ENCODE measurements at regions not wholly inside any gene's neighbourhood (a gene's known extent, or its start where the extent isn't known, plus 50 kb on each side); places are given as distances from the start of the nearest gene placed in this dataset.
A peak's percentile ranks its signal among the peaks of the same experiment; 100 is the strongest.

GRCh38 chr5:120153551-120153950 lies 310.5 kb upstream of the PRR16 start:
- Histone ChIP-seq H3K79me1 (ENCODE audit: low read depth in 1 of 2, low read length in 2 of 2) (no peaks in the 10 kb centered on the region), H3K36me3 (ENCODE audit: control insufficient read depth, insufficient read depth, low read length) (no peaks in the 10 kb centered on the region), H2BK120ac (ENCODE audit: low read depth, low read length) (peak overlapping the region; percentile 48), H2BK20ac (ENCODE audit: low read depth, low read length) (peak overlapping the region; percentile 65), H2AK9ac (replicated peaks; ENCODE audit: low read depth, low read length, poor library complexity) (no peak overlapping the region), H3K23ac (ENCODE audit: low read depth, low read length) (peak overlapping the region; percentile 1; the same call in 1 of the 2 replicates), H3K27me3 (ENCODE audit: control insufficient read depth, insufficient read depth, low read length) (no peaks in the 10 kb centered on the region), H4K5ac (ENCODE audit: low read depth, low read length) (peak overlapping the region; percentile 37; the same call in 1 of the 2 replicates), H3K4me3 (ENCODE audit: insufficient read depth, low read depth, low read length) (no peak overlapping the region), H2BK5ac (ENCODE audit: low read depth, low read length, poor library complexity, severe bottlenecking) (peak overlapping the region; percentile 95), H3K4ac (ENCODE audit: low read depth, low read length) (peak overlapping the region; percentile 54), H3K9me3 (ENCODE audit: control insufficient read depth, insufficient read depth, low read length) (no peaks in the 10 kb centered on the region), H4K8ac (ENCODE audit: low read depth in 2 of 2, low read length in 2 of 2) (peak overlapping the region; percentile 82 to 86), H2AFZ (replicated peaks; ENCODE audit: low read length, poor library complexity) (peak overlapping the region; percentile 16), H2BK15ac (ENCODE audit: low read depth, low read length) (peak overlapping the region; percentile 86; the same call in 2 of the 3 replicates), H3K9me1 (ENCODE audit: insufficient read depth, low read length) (peaks cover 5% of the 10 kb centered on the region), H2AK5ac (ENCODE audit: low read depth, low read length) (peak overlapping the region; percentile 98), H4K20me1 (ENCODE audit: insufficient read depth, low read length) (no peaks in the 10 kb centered on the region), H3K14ac (replicated peaks; ENCODE audit: low read depth, low read length) (peak overlapping the region; percentile 10), H3K4me1 (ENCODE audit: control insufficient read depth, insufficient read depth, low read length) (peaks cover 12% of the 10 kb centered on the region), H3K9ac (ENCODE audit: low read depth, low read length) (no peak overlapping the region), H3K18ac (ENCODE audit: low read depth, low read length) (peak overlapping the region; percentile 83; the same call in 1 of the 2 replicates), H3K4me2 (ENCODE audit: low read depth, low read length) (0 out of 2 replicates have a peak overlapping the region, but pooled peaks have one; percentile 49), H3K56ac (ENCODE audit: extremely low read depth, insufficient read depth, low read length) (no peak overlapping the region; the same call in 1 of the 2 replicates), H3K27ac (ENCODE audit: insufficient read depth, low read length) (peak overlapping the region; percentile 75), H4K91ac (ENCODE audit: insufficient read depth, low read depth, low read length) (peak overlapping the region; percentile 64)
- in situ Hi-C loops (cut with MboI; ENCODE audit: low sequenced_read_pairs) (no loop called here), intact Hi-C loops (cut with micrococcal nuclease) (loop anchor here (5.0 to 10.0 kb wide), 3 partner anchors 239 to 631 kb away; no protein-coding TSS in a partner anchor), dilution Hi-C loops (cut with HindIII; ENCODE audit: low sequenced_read_pairs, unreplicated experiment) (no loop called here)
- POLR2A ChIA-PET (ENCODE audit: unreplicated experiment), result no interaction called here
- BruUV-seq (replicated peaks), result no TSS peak
- 100% methylated on average over 1 of the region's 2 CpGs; no CpG with 5 or more reads in 1 of the 2 experiments for WGBS, 2 experiments (ENCODE audit: extremely low coverage in 2 of 2, insufficient read length in 1 of 2)
- CTCF ChIA-PET, result no interaction called here
- peak; percentile 16 for ATAC-seq (ENCODE audit: low read depth)
- DNase-seq, result peak; percentile 46
- no peak for TF ChIP-seq SMC3 (IDR thresholded peaks at IDR 0.05; ENCODE audit: low read depth, low read length)
- TF ChIP-seq CTCF (conservative IDR thresholded peaks at IDR 0.05; ENCODE audit: low read depth, low read length), result no peak
- TF ChIP-seq CHD1 (IDR thresholded peaks at IDR 0.05; ENCODE audit: low read depth, low read length), result no peak
- no peak for TF ChIP-seq RAD21 (IDR thresholded peaks at IDR 0.05; ENCODE audit: low read length)
- no peak for TF ChIP-seq BHLHE40 (IDR thresholded peaks at IDR 0.05; ENCODE audit: low read depth, low read length)
- TF ChIP-seq, protein P1, sequence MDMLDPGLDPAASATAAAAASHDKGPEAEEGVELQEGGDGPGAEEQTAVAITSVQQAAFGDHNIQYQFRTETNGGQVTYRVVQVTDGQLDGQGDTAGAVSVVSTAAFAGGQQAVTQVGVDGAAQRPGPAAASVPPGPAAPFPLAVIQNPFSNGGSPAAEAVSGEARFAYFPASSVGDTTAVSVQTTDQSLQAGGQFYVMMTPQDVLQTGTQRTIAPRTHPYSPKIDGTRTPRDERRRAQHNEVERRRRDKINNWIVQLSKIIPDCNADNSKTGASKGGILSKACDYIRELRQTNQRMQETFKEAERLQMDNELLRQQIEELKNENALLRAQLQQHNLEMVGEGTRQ (IDR thresholded peaks at IDR 0.05; ENCODE audit: low read depth, low read length), result no peak
- no peak for TF ChIP-seq POLR2A (IDR thresholded peaks at IDR 0.05; ENCODE audit: low read depth, low read length)
- no peak for TF ChIP-seq CEBPB (IDR thresholded peaks at IDR 0.05; ENCODE audit: low read depth, low read length)
- TF ChIP-seq MAFK (IDR thresholded peaks at IDR 0.05; ENCODE audit: low read depth, low read length), result no peak
- TF ChIP-seq MXI1 (IDR thresholded peaks at IDR 0.05; ENCODE audit: borderline replicate concordance, low read depth, low read length), result no peak
- no peak for TF ChIP-seq NFE2L2 (IDR thresholded peaks at IDR 0.05; ENCODE audit: low read depth, low read length)
- TF ChIP-seq RCOR1 (IDR thresholded peaks at IDR 0.05; ENCODE audit: insufficient replicate concordance, low read length), result no peak
